Inflammatory macrophage treated with lipopolysaccharide for 1 hour (primary cell): ENCODE measurements at regions not wholly inside any gene's neighbourhood (a gene's known extent, or its start where the extent isn't known, plus 50 kb on each side); places are given as distances from the start of the nearest gene placed in this dataset.
"Not testable (repeated sequence)": the region's sequence is repeated elsewhere in the genome, so short reads cannot be mapped to it uniquely, and the experiment has no call there.

Experiments
- DNase-seq, 2 donors: peaks; one replicate each; pipeline ENCODE4 v3.0.0-alpha.2; 2020 to 2022

DNA sequence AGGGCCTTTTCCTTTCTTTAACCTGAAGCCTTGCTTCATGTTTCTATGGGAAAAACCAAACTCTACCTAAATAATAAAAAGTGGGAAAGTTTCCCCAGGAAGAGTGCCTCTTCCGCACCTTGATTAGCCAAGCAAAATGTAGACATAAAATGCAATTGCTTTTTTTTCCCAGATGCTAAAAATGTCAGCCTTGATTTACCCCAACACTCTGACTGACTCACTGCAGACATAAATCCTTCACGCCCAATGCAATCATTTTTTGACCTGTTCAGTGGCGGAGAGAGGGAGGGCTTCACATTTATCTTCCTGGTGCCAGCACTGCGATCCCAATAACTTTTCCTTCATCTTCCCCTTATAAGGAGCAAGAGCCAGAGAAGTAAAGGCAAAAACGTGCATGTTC, 261.5 kb downstream of the SEC16B start:
- DNase-seq = no peak

DNA sequence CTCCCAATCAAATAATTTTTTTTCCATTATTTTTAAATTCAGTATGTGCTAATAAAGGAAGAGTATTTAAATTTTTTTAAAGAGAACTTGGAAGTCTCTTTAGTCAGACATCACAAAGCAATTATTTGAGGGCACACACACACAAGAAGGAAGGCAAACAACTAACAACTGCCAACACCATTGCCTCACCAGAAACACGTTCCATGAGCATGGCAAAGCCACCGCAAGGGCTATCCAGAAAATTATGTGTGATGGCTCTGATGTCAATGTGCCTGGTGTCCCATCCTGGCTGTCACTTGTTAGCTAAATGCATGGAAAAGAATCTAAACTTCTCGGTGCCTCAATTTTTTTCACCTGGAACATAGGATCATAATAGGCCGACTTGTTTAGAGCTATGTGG, 262.9 kb downstream of the SEC16B start:
- DNase-seq = no peak

DNA sequence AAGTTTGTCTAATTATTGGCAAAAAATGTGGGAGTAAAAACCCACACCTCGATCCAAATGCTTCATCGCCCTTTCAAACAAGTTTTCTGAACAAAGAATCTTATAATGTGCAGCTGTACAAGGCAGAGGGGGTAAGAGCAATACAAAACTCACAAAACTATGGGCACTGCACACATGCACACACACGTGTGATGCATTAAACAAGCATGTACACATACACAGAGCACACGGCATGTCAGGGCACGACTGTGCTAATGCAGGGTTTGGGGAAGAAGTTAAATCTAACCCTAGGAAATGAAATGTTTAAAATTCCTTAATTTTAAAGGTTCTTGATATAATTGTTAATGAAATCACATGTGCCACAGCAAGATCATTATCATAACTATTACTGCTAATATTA, 264.0 kb downstream of the SEC16B start:
- DNase-seq = no peak

DNA sequence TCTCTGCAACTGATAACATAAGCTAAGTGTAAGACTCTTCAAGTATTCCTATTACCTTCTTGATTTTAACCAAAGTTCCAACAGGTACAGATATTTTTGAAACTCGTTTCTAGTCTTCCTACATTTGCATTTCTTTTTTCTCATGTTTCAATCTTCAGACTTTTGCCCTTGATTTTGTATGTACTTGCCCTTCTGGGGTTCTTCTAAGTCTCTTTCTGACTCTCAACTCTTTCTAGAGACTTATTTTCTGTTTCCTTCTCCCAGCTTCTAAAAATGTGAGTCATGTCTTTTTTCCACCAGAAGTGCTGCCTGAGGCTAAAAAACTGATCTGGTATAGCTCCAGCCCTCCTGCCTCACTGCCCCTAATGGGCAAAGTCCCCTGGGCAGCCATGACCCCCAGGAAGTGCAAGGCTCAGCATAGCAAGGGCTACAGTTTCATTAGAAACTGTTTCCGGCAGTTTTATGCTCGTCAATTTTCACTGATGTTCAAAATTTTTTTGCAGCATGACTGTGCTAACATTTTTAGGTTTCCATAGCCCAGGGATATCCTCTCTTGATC, 265.9 kb downstream of the SEC16B start:
- no peak for DNase-seq

DNA sequence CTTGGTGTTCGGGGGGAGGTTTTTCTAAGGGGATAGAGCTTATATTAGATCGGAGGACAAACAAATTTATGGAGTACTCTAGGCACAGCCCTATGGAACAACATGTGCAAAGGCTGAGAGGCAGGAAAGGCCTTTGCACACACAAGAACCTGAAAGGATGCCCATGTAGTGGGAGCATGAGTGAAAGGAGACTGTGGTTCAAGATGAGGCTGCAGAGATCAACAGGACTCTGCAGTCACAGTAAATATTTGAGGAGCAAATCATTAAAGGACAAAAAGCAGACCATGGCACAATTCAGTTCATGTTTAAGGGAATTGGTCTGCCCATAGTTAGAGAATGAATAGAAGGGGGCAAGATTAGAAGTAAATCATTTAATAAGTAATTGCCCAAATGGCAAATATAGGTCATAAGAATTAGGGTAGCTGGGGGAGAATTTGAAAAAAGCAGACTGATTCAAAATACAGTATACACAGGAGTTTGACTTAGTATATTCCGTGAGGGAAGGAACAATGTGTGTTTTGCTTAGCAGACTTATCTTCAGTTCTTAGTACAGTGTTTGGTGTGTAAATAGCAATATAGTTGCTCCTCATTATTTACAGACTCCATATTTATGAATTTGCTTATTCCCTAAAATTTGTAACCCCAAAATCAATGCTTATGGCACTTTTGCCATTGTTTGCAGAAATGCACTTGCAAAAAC, 268.1 kb downstream of the SEC16B start:
- no peak for DNase-seq

DNA sequence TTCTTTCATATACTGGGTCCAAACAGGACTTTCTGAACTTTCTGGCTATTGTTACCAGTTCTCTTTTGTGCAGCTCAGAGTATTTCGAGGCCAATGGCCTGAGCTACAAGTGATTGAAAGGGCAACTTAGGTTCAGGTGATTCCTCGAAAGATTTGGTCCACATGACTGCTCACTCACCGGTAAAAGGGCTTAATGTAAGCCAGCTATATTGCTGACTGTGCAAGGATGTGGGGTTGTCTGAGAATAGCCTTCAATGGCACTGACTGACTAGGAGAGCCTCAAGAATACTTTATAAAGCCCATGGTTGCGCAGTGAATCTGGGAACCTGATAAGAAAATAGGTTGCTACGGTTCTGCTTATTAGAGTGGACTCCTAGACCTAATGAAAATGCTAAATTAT, 269.0 kb downstream of the SEC16B start:
- no peak for DNase-seq

DNA sequence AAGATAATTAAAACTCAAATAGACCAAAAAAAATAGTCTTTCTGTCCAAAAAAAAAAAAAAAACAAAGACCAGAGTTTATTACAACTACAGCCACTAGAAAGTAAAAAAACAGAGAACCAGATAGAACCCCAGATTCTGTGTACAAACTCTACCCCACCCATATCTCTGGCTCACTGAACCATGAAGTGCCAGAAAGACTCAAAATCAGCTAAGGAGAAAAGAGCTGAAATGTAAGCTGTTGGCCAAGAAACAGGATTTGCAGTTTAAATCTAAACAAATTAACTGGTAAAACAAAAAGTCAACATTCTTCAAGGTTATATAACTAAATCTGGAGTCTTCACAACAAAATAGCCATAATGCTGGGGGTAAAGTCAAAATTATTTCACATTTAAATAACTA, 278.9 kb downstream of the SEC16B start:
- no peak for DNase-seq

DNA sequence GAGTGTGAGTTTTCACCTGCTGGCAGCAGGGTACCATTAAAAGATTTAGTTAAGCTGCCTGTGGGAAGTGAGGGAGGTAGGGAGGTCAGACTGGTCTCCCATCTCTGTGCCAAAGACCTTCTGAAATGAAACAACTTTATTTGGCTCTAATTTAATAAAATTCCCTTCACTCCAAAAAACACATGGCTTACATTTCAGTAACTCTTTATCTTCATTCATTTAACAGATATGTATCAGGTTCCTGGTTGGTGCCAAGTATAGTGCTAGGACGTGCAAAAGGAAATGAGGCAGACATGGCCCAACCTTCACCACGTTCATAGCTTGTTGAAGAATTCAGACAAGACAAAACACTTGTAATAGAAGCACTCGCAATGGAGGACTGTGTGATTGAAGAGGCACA, 282.3 kb downstream of the SEC16B start:
- no peak for DNase-seq

DNA sequence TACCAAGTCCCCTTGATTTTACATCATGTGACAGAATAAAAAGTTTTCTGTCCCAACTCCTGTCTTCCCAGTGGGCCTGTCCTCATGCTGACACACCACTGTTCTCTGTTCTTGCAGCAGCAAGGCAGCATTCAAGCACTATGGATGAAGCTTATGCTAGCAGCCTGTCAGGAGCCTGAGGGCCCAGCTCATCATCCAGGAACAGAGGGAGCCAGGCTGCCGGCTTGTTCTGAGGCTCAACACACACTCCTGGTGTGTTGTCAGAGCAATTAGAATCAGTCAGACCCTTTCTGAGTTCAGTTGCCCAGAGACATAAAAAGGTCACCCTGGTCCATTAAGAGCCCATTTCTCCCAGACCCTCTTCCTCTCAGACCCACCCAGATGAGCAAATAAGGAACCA, 282.9 kb downstream of the SEC16B start:
- DNase-seq = no peak

DNA sequence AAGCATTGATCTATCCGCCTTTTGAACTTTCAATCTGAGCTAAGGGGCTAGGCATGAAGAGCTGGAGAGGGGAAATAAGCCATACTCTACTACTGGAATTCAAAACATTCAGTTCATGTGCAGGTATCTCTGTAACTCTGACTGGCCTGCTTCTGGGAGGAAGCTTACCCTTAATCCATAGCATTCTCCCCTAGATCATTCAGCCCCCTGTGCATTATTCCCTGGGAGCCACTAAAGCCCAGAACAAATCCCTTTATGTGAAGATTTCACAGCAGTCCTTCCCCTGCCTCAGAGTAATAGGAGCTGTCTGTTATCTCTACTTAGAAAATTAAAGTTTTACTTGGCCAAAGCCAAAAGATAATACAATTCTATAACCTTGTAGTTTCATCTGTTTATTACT, 300.7 kb downstream of the SEC16B start:
- DNase-seq = no peak

DNA sequence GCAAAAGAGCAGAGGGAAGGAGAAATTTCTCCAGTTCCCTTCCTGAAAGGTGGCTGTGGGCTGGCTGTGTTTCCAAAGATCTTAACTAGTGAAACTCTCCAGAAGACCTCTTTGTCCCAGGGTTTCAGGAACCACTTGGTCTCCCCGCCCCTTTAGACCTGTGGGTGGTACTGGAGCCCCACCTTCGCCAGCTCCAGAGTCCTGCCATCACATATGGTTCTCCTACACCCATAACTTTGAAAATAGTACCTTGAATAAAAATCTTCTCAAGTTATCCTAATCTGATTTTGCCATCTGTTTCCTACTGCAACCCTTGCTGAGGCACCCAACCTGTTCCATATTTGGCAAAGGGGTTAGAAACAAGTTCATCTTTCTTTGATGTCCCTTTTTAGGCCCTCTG, 303.9 kb downstream of the SEC16B start:
- DNase-seq = no peak

DNA sequence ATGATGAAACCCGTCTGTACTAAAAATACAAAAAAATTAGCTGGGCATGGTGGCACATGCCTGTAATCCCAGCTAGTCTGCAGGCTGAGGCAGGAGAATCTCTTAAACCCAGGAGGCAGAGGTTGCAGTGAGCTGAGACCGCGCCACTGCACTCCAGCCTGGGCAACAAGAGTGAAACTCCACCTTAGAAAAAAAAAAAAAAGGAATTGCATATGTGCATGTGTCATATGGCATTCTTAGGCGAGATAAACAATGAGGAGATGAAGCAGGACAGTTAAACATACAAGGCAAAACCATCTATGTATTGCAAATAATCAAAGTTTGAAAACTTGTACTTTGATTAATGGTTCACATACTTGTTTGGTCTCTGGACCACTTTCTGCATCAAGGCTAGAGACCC, 305.1 kb downstream of the SEC16B start:
- not testable (repeated sequence) for DNase-seq

DNA sequence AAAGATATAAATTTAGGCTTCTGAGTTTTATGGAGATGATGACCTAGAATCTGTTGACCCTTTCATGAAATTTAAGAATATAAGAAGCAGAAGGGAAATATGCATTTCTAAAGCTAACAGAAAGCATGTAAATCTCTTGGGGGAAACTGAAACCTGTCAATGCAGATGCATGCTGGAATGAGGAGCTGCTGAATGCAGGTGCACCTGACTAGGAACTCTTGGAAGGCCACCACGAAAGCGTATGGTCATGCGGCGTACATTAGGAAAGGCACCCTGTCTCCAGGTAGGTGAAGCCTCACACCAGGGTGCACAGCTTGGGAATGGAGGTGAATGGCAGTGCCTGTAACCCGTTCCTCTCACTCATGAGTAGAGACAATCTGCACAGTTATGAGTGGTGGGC, 309.7 kb downstream of the SEC16B start:
- DNase-seq = no peak

DNA sequence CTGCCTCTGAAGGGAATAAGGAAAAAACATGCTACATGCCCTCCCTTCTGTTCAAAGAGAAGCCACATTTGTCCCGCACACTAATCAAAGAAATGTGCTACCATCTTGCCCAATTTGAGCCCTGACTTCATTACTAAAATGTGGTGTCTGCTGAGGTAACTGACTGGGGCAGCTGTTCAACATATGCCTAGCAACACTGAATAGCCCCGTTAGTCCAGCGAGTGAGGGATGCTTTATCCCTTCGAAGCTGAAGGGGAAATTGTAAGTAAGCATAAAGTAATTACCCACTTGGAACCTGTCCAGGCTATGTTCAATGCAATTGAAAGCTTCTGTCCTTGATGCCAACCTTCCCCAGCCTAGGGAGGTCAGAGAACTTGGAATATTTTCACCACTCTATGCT, 310.6 kb downstream of the SEC16B start:
- no peak for DNase-seq

DNA sequence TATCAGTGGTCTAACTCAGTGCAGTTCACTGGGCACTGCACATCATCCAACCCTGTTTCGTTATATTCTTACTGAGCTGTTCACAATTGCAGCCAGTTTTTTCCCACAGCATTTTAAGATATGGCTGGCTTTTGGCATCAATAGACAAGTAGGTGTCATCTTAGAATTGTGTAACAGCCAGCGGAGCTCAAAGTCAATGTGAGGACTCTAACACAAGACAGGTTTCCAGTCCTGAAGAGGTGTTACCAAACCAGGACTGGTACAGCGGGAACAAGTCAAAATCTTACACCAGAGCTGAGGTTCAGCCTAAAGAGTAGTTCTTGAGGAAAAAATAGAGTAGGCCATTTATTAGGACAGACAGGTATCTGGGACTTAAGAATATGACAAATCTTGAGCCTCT, 313.3 kb downstream of the SEC16B start:
- no peak for DNase-seq

DNA sequence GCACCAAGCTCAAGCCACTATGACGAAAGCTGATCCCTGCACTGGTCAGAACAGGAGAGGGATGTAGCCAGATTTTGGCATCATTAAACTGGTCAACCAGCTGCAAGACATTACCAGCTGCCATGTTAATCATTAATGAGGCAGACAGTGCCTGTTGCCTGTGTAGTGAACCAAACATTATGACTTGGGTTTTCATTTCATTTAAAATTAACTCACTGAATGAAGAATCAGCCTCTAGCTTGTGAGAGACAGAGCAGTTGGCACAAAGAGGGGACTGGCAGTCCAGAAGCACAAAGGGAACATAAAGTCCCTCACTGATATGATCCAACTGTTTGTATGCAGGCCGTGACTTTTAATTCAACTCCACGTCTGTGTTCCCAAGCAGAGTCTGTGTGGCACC, 318.9 kb downstream of the SEC16B start:
- DNase-seq = no peak

DNA sequence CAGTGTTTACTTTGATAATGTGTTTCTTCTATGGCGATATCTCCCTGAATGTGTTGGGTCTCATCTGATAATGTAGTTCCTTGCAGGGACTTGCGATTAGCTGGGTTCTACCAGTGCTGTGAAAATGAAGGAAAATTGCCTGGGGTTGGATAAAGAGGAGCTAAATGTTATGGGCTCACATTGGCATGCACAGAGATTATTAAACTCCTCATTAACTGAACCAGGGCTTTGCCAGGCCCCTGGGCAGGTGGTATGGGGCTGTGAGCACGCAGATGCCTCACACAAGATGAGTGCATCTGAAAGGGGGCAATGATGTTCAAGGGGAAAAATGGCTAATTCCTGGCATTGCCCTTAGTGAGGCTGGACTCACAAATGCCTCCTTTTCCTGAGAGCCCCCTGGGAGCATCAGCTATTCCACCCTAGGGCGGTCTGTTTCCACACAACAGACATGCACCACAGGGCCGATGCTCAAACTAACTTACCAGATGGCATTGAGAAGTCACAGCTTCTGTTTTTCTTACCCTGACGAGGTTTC, 321.1 kb downstream of the SEC16B start:
- DNase-seq = no peak

DNA sequence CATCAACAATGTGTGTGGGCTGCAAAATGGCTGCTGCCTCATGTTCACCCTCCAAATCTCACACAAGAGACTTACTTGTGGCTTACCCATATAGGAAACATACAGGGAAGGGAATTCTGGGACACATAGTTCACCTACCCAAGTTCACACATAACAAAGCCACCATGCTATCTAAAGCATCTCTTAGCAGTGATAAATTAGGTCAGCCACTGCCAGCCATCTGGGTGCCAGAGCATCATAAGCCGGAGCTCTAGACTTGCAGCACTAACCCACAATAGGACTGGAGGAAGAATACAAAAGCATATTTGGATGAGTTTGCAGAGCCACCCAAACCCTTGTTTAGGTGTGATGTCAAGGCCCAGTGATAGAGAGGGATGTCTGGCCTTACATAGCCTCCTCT, 321.7 kb downstream of the SEC16B start:
- DNase-seq = no peak

DNA sequence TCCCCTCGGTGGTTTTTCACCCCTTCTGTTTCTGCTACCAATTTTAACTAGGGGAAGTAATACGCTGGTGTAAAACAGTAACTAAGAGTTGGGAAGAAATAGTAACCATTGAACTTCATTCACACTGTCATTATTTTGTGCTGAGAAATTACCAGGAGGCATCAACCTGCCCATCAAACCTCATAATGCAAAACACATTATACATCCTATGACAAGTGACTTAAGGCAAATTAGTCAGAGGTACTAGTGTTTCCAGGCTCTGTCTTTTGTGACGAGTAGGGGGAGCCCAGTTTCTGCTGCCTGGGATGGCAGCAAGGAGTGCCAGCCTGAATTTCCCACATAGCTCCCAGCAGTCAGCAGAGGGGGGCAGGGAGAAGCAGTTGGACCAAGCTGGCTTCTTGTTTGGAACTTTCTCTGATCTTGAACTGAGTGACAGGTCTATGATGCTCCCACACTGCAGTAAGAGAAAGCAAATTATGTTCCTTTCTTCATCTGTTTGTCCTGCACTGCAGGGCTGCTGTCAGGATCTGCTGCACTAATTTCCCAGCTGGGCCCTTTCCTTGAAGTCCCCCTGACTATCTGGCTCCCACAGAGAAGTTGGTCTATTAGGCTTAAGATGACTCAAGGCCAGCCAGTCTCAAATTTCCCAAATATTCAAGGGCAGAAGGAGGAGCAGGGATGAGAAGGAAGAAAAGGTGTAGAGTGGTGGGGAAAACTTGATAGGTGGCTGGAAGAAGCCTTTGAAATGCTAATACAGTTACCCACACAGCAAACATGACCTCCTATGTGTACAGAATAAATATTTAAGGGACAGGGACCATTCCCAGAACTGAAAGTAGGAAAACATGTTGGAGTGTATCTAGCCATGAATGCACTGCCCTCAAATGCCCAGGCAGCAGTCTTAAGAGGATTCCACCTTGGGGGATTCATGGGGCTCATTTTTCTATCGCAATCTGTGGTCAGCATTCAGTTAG, 322.8 kb downstream of the SEC16B start:
- DNase-seq = no peak

DNA sequence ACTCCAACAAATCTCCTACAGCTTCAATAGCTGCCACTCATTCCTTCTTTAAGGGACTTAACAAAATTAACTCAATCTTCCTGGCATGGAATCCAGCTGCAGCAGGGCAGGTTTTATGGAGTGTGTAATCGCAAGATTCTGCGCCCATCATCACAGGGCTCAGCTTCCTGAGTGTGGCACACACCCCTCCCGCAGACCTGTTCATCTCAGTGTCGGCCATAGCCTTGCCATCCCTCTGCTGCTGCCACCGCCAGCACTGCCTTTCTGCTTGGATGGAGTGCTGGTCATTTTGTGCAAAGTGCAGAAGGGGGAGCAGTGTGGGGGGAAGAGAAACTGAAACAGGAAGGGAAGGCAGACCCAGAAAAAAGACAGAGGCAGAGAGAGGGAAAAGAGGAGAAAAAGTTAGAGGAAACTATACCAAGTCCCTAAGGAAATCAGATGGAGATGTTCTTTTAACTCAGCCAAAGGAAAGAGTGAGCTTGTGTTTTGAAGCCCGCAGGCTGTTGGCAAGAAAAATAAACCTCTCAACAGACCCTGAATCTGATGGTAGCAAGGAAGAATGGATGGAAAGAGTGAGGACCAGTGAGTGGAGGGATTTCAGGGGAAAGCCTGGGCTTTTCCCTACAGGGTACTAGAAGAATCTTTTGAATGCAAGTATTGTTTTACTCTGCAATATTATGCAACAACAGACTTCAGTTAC, 324.2 kb downstream of the SEC16B start:
- DNase-seq = no peak

DNA sequence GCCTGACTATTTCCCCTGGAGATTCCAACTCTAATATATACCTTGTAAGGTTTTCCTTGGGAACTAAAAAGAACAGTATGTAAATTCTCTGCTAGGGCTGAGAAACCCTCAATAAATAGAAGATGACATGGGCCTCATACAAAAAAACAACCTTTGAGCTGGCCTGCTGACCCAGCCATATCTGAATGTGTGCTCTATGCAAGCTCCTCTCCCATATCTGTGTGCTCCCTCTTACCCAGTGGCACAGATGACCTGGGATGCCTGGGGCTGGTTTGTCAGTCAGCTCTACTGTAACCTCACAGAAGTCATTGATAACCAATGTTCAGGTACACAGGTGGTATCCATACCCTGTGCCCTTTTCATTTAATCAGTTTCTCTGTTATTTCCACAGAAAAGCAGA, 329.2 kb downstream of the SEC16B start:
- DNase-seq = no peak

DNA sequence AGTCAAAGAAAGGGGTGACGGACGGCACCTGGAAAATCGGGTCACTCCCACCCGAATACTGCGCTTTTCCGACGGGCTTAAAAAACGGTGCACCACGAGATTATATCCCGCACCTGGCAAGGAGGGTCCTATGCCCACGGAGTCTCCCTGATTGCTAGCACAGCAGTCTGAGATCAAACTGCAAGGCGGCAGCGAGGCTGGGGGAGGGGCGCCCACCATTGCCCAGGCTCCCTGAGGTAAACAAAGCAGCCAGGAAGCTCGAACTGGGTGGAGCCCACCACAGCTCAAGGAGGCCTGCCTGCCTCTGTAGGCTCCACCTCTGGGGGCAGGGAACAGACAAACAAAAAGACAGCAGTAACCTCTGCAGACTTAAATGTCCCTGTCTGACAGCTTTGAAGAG, 335.7 kb downstream of the SEC16B start:
- DNase-seq = not testable (repeated sequence)
